HL-60 (cell line): ENCODE measurements at regions not wholly inside any gene's neighbourhood (a gene's known extent, or its start where the extent isn't known, plus 50 kb on each side); places are given as distances from the start of the nearest gene placed in this dataset.

Experiments
- GABPA ChIP-seq: IDR thresholded peaks from 2 replicates; pipeline ENCODE4 v1.6.1; 2012; ENCODE audit warnings: low read depth
- POLR2AphosphoS5 ChIP-seq: IDR thresholded peaks from 2 replicates; pipeline ENCODE4 v1.6.1; 2012; ENCODE audit warnings: low read depth
- SPI1 ChIP-seq: IDR thresholded peaks from 2 replicates; pipeline ENCODE4 v1.6.1; 2012; ENCODE audit warnings: low read depth, mild to moderate bottlenecking, borderline replicate concordance
- TF ChIP-seq, protein P1 (sequence below): IDR thresholded peaks from one replicate; pipeline ENCODE4 v1.5.1; 2011; ENCODE audit warnings: low read length, control low read depth, inconsistent platforms; ENCODE audit not compliant: insufficient read depth

DNA sequence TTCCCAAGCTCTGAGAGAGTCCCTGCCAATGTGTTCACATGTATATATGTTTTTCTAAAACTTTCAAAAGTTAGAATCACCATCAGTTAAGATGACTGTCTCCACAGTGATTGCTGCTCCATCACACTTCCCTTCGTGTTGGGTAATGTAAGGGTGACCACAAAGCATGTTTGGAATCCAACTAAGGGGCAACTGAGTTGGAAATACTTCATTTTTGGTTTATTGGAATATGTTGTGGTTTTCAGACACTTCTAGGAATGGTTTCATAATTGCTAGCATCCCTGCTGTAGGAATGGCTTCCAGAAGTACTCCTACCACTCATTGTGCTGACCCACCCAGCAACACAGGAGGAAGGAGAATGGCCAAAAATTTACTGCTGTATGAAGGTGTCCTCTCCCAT lies 212.5 kb upstream of the GULP1 start:
- TF ChIP-seq, protein P1, sequence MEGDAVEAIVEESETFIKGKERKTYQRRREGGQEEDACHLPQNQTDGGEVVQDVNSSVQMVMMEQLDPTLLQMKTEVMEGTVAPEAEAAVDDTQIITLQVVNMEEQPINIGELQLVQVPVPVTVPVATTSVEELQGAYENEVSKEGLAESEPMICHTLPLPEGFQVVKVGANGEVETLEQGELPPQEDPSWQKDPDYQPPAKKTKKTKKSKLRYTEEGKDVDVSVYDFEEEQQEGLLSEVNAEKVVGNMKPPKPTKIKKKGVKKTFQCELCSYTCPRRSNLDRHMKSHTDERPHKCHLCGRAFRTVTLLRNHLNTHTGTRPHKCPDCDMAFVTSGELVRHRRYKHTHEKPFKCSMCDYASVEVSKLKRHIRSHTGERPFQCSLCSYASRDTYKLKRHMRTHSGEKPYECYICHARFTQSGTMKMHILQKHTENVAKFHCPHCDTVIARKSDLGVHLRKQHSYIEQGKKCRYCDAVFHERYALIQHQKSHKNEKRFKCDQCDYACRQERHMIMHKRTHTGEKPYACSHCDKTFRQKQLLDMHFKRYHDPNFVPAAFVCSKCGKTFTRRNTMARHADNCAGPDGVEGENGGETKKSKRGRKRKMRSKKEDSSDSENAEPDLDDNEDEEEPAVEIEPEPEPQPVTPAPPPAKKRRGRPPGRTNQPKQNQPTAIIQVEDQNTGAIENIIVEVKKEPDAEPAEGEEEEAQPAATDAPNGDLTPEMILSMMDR, result no peak
- TF ChIP-seq SPI1, result no peak
- TF ChIP-seq POLR2AphosphoS5, result no peak
- no peak for TF ChIP-seq GABPA
